Ramos (cell line): ENCODE measurements at regions not wholly inside any gene's neighbourhood (a gene's known extent, or its start where the extent isn't known, plus 50 kb on each side); places are given as distances from the start of the nearest gene placed in this dataset.

ENCODE experiments used
- in situ Hi-C: fragments of 300-500 bp; cut with MboI; formaldehyde crosslinking; loops from one replicate; pipeline ENCODE4 v1.14.3; 2022; ENCODE audit warnings: low sequenced_read_pairs; ENCODE audit not compliant: unreplicated experiment

GRCh38 chr2:144582651-144583380 is 62.9 kb upstream of the ZEB2 start:
- in situ Hi-C loops, result no loop called here

GRCh38 chr2:144580521-144581161 is 60.7 kb upstream of the ZEB2 start:
- in situ Hi-C loops, result no loop called here

- in situ Hi-C loops, result no loop called here
Observed at GRCh38 chr2:144579556-144579955, 59.6 kb upstream of the ZEB2 start.

GRCh38 chr2:144578099-144578498 is 58.2 kb upstream of the ZEB2 start:
- in situ Hi-C loops, result no loop called here

GRCh38 chr2:144572977-144573376 is 53.1 kb upstream of the ZEB2 start:
- in situ Hi-C loops, result no loop called here

- in situ Hi-C loops, result no loop called here
Observed at GRCh38 chr2:144571770-144572169, 51.9 kb upstream of the ZEB2 start.

- in situ Hi-C loops, result no loop called here
Observed at GRCh38 chr2:144570566-144570965, 50.6 kb upstream of the ZEB2 start.
